ENCODE measurements at regions not wholly inside any gene's neighbourhood (a gene's known extent, or its start where the extent isn't known, plus 50 kb on each side); places are given as distances from the start of the nearest gene placed in this dataset.

DNA sequence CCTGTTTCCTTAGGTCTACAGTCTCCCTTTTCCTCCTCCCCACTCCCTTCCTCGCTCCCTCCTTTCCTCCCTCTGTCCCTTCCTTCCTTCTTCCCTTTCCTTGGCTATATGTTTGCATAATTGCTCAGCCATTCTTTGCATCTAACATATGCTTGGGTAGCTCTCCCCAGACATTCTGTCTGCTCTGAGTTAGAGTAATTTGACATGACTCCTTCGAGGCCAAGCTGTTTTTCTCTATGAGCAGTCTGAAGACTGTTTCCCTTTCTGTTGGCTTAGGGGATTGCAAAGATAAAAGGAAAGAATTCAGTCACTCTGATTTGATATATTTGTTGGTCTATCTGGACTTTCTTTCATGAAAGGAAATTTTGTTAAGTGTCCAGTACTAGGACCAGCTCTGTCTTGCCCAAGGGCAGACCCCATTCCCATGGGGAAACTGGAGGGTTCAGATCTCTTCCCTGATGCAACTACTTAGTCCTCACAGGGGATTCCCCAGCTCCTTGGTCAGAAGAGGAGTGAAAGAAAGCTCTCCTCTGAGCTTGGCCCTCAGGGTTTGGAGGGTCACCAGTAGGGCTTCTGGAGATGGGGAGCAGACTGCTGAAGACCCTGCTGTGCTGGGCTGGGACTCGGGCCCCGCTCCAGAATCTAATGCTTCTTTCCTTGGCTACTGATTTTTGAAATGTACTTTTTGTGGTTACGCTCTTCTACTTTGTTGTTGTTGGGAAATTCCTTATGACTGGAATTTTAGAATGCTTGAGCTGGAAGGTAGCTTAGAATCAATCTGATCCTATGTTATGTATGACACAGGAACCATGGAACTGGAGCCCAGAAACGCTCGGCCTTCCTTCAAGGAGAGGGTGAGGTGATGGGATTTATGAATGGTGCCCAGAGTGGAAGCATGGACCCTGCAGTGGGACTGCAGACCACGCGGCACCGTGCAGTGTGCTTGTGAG, 63.7 kb upstream of the SLC22A23 start:
- TF ChIP-seq SMC3 (IDR thresholded peaks at IDR 0.05; ENCODE audit: low read depth, low read length) (no peak), CTCF (conservative IDR thresholded peaks at IDR 0.05; ENCODE audit: low read depth, low read length) (no peak), MAFK (IDR thresholded peaks at IDR 0.05; ENCODE audit: low read depth, low read length) (no peak), CEBPB (IDR thresholded peaks at IDR 0.05; ENCODE audit: low read depth, low read length) (no peak)
